Endothelial cell of umbilical vein (primary cell): ENCODE measurements at regions not wholly inside any gene's neighbourhood (a gene's known extent, or its start where the extent isn't known, plus 50 kb on each side); places are given as distances from the start of the nearest gene placed in this dataset.

Source experiments
- CTCF ChIP-seq, 2 donors: IDR thresholded peaks; 1 replicate in 1 of 2; 2 replicates in 1 of 2; pipeline ENCODE4 v1.5.1; 2011; ENCODE audit warnings: low read length in 2 of 2, mild to moderate bottlenecking in 2 of 2, moderate library complexity in 2 of 2, control low read depth in 1 of 2, inconsistent platforms in 1 of 2, low read depth in 1 of 2; ENCODE audit not compliant: insufficient read depth in 1 of 2; ENCODE audit errors: extremely low read depth in 1 of 2
- EZH2 ChIP-seq: IDR thresholded peaks from 2 replicates; pipeline ENCODE4 v1.6.1; 2012; ENCODE audit warnings: borderline replicate concordance, low read depth, mild to moderate bottlenecking, moderate library complexity, low read length, inconsistent platforms; ENCODE audit not compliant: severe bottlenecking
- FOS ChIP-seq: IDR thresholded peaks from 2 replicates; pipeline ENCODE4 v1.6.1; 2011; ENCODE audit warnings: mild to moderate bottlenecking, low read length, moderate library complexity, borderline replicate concordance; ENCODE audit not compliant: insufficient read depth
- GATA2 ChIP-seq: IDR thresholded peaks from 2 replicates; pipeline ENCODE4 v1.7.0; 2011; ENCODE audit warnings: low read depth, mild to moderate bottlenecking, moderate library complexity, mixed read lengths, low read length; ENCODE audit not compliant: insufficient read length, insufficient read depth
- JUN ChIP-seq: IDR thresholded peaks from 2 replicates; pipeline ENCODE4 v1.6.1; 2011; ENCODE audit warnings: borderline replicate concordance, low read depth; ENCODE audit not compliant: insufficient read length, insufficient read depth
- MYC ChIP-seq: IDR thresholded peaks from one replicate; pipeline ENCODE4 v1.6.1; 2011; ENCODE audit warnings: mild to moderate bottlenecking, low read depth, low read length
- POLR2A ChIP-seq: IDR thresholded peaks from 2 replicates; pipeline ENCODE4 v1.6.1; 2012; ENCODE audit warnings: low read depth, mild to moderate bottlenecking, control low read depth, low read length
- POLR2AphosphoS5 ChIP-seq: IDR thresholded peaks from 2 replicates; pipeline ENCODE4 v1.6.1; 2012; ENCODE audit warnings: low read depth, mild to moderate bottlenecking, control low read depth, low read length, moderate library complexity; ENCODE audit not compliant: insufficient read depth
- TF ChIP-seq, protein P1 (sequence below): IDR thresholded peaks from 2 replicates; pipeline ENCODE4 v1.6.1; 2011; ENCODE audit not compliant: insufficient read depth, insufficient read length

- TF ChIP-seq CTCF (IDR thresholded peaks at IDR 0.05; ENCODE audit: extremely low read depth in 1 of 2, insufficient read depth in 1 of 2, low read depth in 1 of 2, low read length in 2 of 2) (no peak), EZH2 (no peak), JUN (no peak), POLR2A (no peak), POLR2AphosphoS5 (no peak), FOS (no peak), MYC (no peak), GATA2 (no peak)
- TF ChIP-seq, protein P1, sequence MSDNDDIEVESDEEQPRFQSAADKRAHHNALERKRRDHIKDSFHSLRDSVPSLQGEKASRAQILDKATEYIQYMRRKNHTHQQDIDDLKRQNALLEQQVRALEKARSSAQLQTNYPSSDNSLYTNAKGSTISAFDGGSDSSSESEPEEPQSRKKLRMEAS = no peak
These were observed 258.3 kb downstream of the MATN1 start for GRCh38 chr1:30465096-30465495.
